ENCODE measurements at regions not wholly inside any gene's neighbourhood (a gene's known extent, or its start where the extent isn't known, plus 50 kb on each side); places are given as distances from the start of the nearest gene placed in this dataset.
"Not testable (repeated sequence)": the region's sequence is repeated elsewhere in the genome, so short reads cannot be mapped to it uniquely, and the experiment has no call there.

DNA sequence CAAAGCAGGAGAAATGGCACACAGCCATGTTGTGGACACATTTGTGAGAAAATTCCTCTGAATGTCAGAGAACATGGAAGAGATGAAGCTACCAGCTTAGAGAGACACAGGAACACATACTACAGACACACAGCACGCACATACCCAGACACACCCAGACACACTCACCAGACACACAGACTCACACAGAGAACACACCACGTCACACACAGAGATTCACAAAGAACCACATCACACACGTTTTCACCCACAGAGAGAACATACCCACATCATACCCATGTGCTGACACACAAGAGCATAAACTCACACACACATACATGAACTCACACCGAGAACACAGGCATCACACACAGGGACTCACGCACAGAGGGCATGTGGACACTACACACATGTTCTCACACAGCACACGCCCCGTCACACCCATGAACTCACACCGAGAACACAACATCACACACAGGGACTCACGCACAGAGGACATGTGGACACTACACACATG is 124.9 kb downstream of the METRNL start:
- DNase-seq, result no peak

- DNase-seq, result not testable (repeated sequence)
Measured at GRCh38 chr17:83204736-83205386, 125.5 kb downstream of the METRNL start.

- DNase-seq, result peak; percentile 70 to 75
Measured at GRCh38 chr17:83205387-83206035, 126.1 kb downstream of the METRNL start.

GRCh38 chr17:83206036-83206394 is 126.6 kb downstream of the METRNL start:
- DNase-seq, result not testable (repeated sequence)

- DNase-seq, result not testable (repeated sequence)
Measured at GRCh38 chr17:83206819-83207588, 127.6 kb downstream of the METRNL start.

DNA sequence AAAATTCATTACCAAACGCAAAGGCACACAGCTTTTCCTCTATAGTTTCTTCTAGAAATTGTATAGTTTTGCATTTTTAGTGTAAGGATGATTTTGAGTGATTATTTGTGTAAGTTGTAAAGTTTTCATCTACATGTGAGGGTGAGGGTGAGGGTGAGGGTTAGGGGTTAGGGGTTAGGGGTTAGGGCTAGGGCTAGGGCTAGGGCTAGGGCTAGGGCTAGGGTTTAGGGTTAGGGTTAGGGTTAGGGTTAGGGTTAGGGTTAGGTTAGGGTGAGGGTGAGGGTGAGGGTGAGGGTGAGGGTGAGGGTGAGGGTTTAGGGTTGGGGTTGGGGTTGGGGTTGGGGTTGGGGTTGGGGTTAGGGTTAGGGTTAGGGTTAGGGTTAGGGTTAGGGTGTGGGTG is 167.6 kb downstream of the METRNL start:
- not testable (repeated sequence) for DNase-seq
